AG04450 (cell line): ENCODE measurements at regions not wholly inside any gene's neighbourhood (a gene's known extent, or its start where the extent isn't known, plus 50 kb on each side); places are given as distances from the start of the nearest gene placed in this dataset.
"Not testable (repeated sequence)": the region's sequence is repeated elsewhere in the genome, so short reads cannot be mapped to it uniquely, and the experiment has no call there.

Source experiments
- CTCF ChIA-PET: fragments of 300-600, 350-600 bp; formaldehyde crosslinking; extraction: SDS; loops from one replicate; lab custom pipeline; 2022; ENCODE audit warnings: antibody characterized with exemption, inconsistent platforms; lab: Charles Lee
- POLR2A ChIA-PET: fragments of 350-600 bp; formaldehyde crosslinking; extraction: SDS; loops from one replicate; lab custom pipeline; 2021; ENCODE audit warnings: antibody characterized with exemption, inconsistent platforms; lab: Yijun Ruan, JAX
- DNase-seq: peaks from one replicate; pipeline ENCODE4 v3.0.0-alpha.2; 2011; ENCODE audit warnings: low read depth, low spot score
- H3K27ac ChIP-seq: one replicate; pipeline ENCODE4 v1.5.1; 2012; ENCODE audit warnings: low read depth, low read length, control low read depth
- H3K27me3 ChIP-seq: one replicate; pipeline ENCODE4 v1.6.0; 2012; ENCODE audit warnings: low read length; ENCODE audit not compliant: control insufficient read depth, insufficient read depth
- H3K4me3 ChIP-seq: 2 replicates; pipeline ENCODE4 v1.5.1; 2011; ENCODE audit warnings: mild to moderate bottlenecking, low read depth, low read length, control low read depth
- H3K9me3 ChIP-seq: 2 replicates; pipeline ENCODE4 v1.5.1; 2012; ENCODE audit warnings: low read length; ENCODE audit not compliant: control insufficient read depth, insufficient read depth
- CTCF ChIP-seq: IDR thresholded peaks from 2 replicates; pipeline ENCODE4 v1.5.1; 2011; ENCODE audit warnings: low read depth, low read length, control low read depth, inconsistent platforms

GRCh38 chr7:52571026-52571425, 464.4 kb upstream of the POM121L12 start:
- TF ChIP-seq CTCF, result no peak
- POLR2A ChIA-PET, result no interaction called here
- CTCF ChIA-PET, result no interaction called here

GRCh38 chr7:52569151-52569550, 466.3 kb upstream of the POM121L12 start:
- peaks cover 7% of the 10 kb centered on the region; the same call in 1 of the 2 replicates for H3K9me3 ChIP-seq
- CTCF ChIA-PET, result no interaction called here
- DNase-seq, result no peak
- TF ChIP-seq CTCF, result no peak
- no peak overlapping the region for H3K4me3 ChIP-seq
- H3K27ac ChIP-seq, result no peak overlapping the region
- H3K27me3 ChIP-seq, result no peaks in the 10 kb centered on the region
- POLR2A ChIA-PET, result no interaction called here

More at GRCh38 chr7:52571026-52571425, 464.4 kb upstream of the POM121L12 start:
- no peak for DNase-seq
- Histone ChIP-seq H3K4me3 (no peak overlapping the region), H3K27me3 (no peaks in the 10 kb centered on the region), H3K9me3 (peaks cover 10% of the 10 kb centered on the region; the same call in 1 of the 2 replicates), H3K27ac (no peak overlapping the region)

GRCh38 chr7:52565974-52566373, 469.5 kb upstream of the POM121L12 start:
- ChIA-PET CTCF (no interaction called here), POLR2A (no interaction called here)
- Histone ChIP-seq H3K27ac (no peak overlapping the region), H3K27me3 (no peaks in the 10 kb centered on the region), H3K4me3 (no peak overlapping the region), H3K9me3 (peaks cover 7% of the 10 kb centered on the region)
- DNase-seq, result no peak
- no peak for TF ChIP-seq CTCF

- ChIA-PET CTCF (no interaction called here), POLR2A (no interaction called here)
- no peak for DNase-seq
- no peak overlapping the region for H3K27ac ChIP-seq
- H3K27me3 ChIP-seq, result no peaks in the 10 kb centered on the region
- no peak for TF ChIP-seq CTCF
- no peak overlapping the region for H3K4me3 ChIP-seq
- no peaks in the 10 kb centered on the region for H3K9me3 ChIP-seq
Measured at GRCh38 chr7:52555805-52556204, 479.6 kb upstream of the POM121L12 start.

GRCh38 chr7:52547308-52547910, 488.0 kb upstream of the POM121L12 start:
- no peak for TF ChIP-seq CTCF
- ChIA-PET POLR2A (no interaction called here), CTCF (no interaction called here)
- H3K9me3 ChIP-seq, result peaks cover 6% of the 10 kb centered on the region; the same call in 1 of the 2 replicates
- H3K27me3 ChIP-seq, result no peaks in the 10 kb centered on the region
- H3K27ac ChIP-seq, result no peak overlapping the region
- no peak overlapping the region for H3K4me3 ChIP-seq
- DNase-seq, result no peak

GRCh38 chr7:52541198-52541765, 494.2 kb upstream of the POM121L12 start:
- POLR2A ChIA-PET, H3K27me3 ChIP-seq, H3K4me3 ChIP-seq, H3K27ac ChIP-seq, CTCF ChIA-PET, DNase-seq, H3K9me3 ChIP-seq: not testable (repeated sequence)
